ENCODE measurements at regions not wholly inside any gene's neighbourhood (a gene's known extent, or its start where the extent isn't known, plus 50 kb on each side); places are given as distances from the start of the nearest gene placed in this dataset.

GRCh38 chr20:11248011-11248409, 574.2 kb upstream of the JAG1 start:
- no peak overlapping the region for H3K4me3 Mint-ChIP-seq

GRCh38 chr20:11248687-11249638, 575.2 kb upstream of the JAG1 start:
- DNase-seq (ENCODE audit: low spot score) (no peak), ATAC-seq (peak; percentile 52)
- Mint-ChIP-seq H3K4me1 (peaks cover 22% of the 10 kb centered on the region), H3K27me3 (ENCODE audit: low read depth) (no peaks in the 10 kb centered on the region), H3K9me3 (peaks cover 9% of the 10 kb centered on the region), H3K4me3 (no peak overlapping the region), H3K27ac (no peak overlapping the region; the same call in 1 of the 2 replicates), H3K36me3 (peaks cover 6% of the 10 kb centered on the region)
- CTCF ChIA-PET, result interaction anchor here (1.0 to 1.7 kb wide), 2 partner anchors 44 to 574 kb away, joined by 4 to 6 read pairs; no protein-coding TSS in a partner anchor
- POLR2A ChIA-PET, result interaction anchor here (1.3 kb wide), 1 partner anchor 575 kb away, joined by 3 read pairs; the partner anchor contains the start of gene JAG1
- no peak for TF ChIP-seq GRHL2 (CRISPR knock-in tag; IDR thresholded peaks at IDR 0.05; ENCODE audit: insufficient replicate concordance, severe bottlenecking)

More at GRCh38 chr20:11248011-11248409, 574.2 kb upstream of the JAG1 start:
- no peaks in the 10 kb centered on the region; the same call in 1 of the 2 replicates for H3K27me3 Mint-ChIP-seq (ENCODE audit: low read depth)
- ChIA-PET POLR2A (no interaction called here), CTCF (no interaction called here)
- H3K9me3 Mint-ChIP-seq, result peaks cover 3% of the 10 kb centered on the region; the same call in 1 of the 2 replicates
- peaks cover 22% of the 10 kb centered on the region for H3K4me1 Mint-ChIP-seq
- no peak overlapping the region for H3K27ac Mint-ChIP-seq
- DNase-seq (ENCODE audit: low spot score) (no peak), ATAC-seq (no peak)
- no peaks in the 10 kb centered on the region for H3K36me3 Mint-ChIP-seq
- TF ChIP-seq ZNF512 (CRISPR knock-in tag; IDR thresholded peaks at IDR 0.05; ENCODE audit: borderline replicate concordance) (no peak), JUN (CRISPR knock-in tag; IDR thresholded peaks at IDR 0.05) (no peak), FOXJ3 (CRISPR knock-in tag; IDR thresholded peaks at IDR 0.05; ENCODE audit: borderline replicate concordance) (no peak), ZSCAN18 (CRISPR knock-in tag; IDR thresholded peaks at IDR 0.05) (no peak), HMGXB4 (CRISPR knock-in tag; IDR thresholded peaks at IDR 0.05) (no peak), TEAD4 (CRISPR knock-in tag; IDR thresholded peaks at IDR 0.05) (no peak), CREB1 (CRISPR knock-in tag; IDR thresholded peaks at IDR 0.05) (no peak), KAT7 (CRISPR knock-in tag; IDR thresholded peaks at IDR 0.05; ENCODE audit: borderline replicate concordance) (no peak), ZNF671 (CRISPR knock-in tag; IDR thresholded peaks at IDR 0.05) (no peak)

GRCh38 chr20:11249683-11250082, 575.9 kb upstream of the JAG1 start:
- TF ChIP-seq ZNF121 (CRISPR knock-in tag; IDR thresholded peaks at IDR 0.05) (no peak), TCF7 (CRISPR knock-in tag; IDR thresholded peaks at IDR 0.05; ENCODE audit: low read depth) (no peak), ARID4B (CRISPR knock-in tag; IDR thresholded peaks at IDR 0.05; ENCODE audit: borderline replicate concordance) (no peak), ETV6 (CRISPR knock-in tag; IDR thresholded peaks at IDR 0.05) (no peak), ZNF423 (CRISPR knock-in tag; IDR thresholded peaks at IDR 0.05) (no peak), MYBL2 (CRISPR knock-in tag; IDR thresholded peaks at IDR 0.05) (no peak), ZMAT4 (CRISPR knock-in tag; IDR thresholded peaks at IDR 0.05) (no peak)
- H3K36me3 Mint-ChIP-seq, result peaks cover 11% of the 10 kb centered on the region
- H3K27ac Mint-ChIP-seq, result no peak overlapping the region
- peaks cover 22% of the 10 kb centered on the region for H3K4me1 Mint-ChIP-seq
- no peaks in the 10 kb centered on the region for H3K27me3 Mint-ChIP-seq (ENCODE audit: low read depth)
- POLR2A ChIA-PET, result interaction anchor here (1.3 kb wide), 1 partner anchor 576 kb away, joined by 3 read pairs; the partner anchor contains the start of gene JAG1
- ATAC-seq (no peak), DNase-seq (ENCODE audit: low spot score) (no peak)
- H3K4me3 Mint-ChIP-seq, result no peak overlapping the region
- CTCF ChIA-PET, result interaction anchor here (1.0 to 1.7 kb wide), 2 partner anchors 44 to 575 kb away, joined by 4 to 6 read pairs; no protein-coding TSS in a partner anchor
- H3K9me3 Mint-ChIP-seq, result peaks cover 16% of the 10 kb centered on the region
